22Rv1 (cell line): ENCODE measurements at regions not wholly inside any gene's neighbourhood (a gene's known extent, or its start where the extent isn't known, plus 50 kb on each side); places are given as distances from the start of the nearest gene placed in this dataset.

ENCODE experiments used
- ZFX ChIP-seq: fragments of 450-650 bp; IDR thresholded peaks from 2 replicates; pipeline ENCODE4 v1.6.1; 2017; ENCODE audit warnings: antibody characterized with exemption, borderline replicate concordance
- TF ChIP-seq, protein P1 (sequence below): fragments of 450-650 bp; IDR thresholded peaks from 2 replicates; pipeline ENCODE4 v1.5.1; 2017; ENCODE audit warnings: mild to moderate bottlenecking

DNA sequence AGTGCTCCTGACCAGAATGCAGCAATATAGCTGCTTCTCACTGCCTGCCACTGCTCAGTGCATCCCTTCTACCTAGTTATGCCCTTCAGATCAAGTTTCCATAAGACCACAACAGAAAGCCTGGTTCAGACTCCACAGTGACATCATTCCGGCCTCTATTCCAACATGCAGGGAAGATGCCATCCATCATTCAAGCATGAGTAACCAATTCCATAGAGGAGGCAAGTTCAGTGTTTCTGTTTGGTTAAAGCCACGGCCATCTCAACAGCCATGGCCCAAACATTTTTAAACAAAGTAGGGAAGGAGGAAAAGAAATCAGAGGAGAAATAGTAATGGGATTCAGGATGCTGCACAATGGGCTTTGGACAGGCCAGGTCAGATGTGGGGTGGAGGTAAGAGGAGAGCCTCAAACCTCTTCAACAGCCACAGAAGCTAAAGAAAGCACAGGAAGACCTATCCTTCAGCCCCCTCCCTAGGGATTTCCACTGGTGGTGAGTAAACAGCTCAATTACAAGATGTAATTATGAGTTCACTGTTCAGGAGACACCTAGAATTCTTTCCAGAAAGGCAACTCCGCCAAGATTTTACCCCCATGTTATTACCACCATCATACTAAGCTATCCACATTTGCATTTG, 484.9 kb downstream of the SETD4 start:
- TF ChIP-seq, protein P1, sequence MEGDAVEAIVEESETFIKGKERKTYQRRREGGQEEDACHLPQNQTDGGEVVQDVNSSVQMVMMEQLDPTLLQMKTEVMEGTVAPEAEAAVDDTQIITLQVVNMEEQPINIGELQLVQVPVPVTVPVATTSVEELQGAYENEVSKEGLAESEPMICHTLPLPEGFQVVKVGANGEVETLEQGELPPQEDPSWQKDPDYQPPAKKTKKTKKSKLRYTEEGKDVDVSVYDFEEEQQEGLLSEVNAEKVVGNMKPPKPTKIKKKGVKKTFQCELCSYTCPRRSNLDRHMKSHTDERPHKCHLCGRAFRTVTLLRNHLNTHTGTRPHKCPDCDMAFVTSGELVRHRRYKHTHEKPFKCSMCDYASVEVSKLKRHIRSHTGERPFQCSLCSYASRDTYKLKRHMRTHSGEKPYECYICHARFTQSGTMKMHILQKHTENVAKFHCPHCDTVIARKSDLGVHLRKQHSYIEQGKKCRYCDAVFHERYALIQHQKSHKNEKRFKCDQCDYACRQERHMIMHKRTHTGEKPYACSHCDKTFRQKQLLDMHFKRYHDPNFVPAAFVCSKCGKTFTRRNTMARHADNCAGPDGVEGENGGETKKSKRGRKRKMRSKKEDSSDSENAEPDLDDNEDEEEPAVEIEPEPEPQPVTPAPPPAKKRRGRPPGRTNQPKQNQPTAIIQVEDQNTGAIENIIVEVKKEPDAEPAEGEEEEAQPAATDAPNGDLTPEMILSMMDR = no peak
- TF ChIP-seq ZFX = no peak
